ENCODE measurements at regions not wholly inside any gene's neighbourhood (a gene's known extent, or its start where the extent isn't known, plus 50 kb on each side); places are given as distances from the start of the nearest gene placed in this dataset.

- Histone ChIP-seq H3K36me3 (ENCODE audit: insufficient read depth, low read length) (no peaks in the 10 kb centered on the region), H3K4me1 (ENCODE audit: insufficient read depth, low read length) (no peaks in the 10 kb centered on the region), H3K9me3 (ENCODE audit: control insufficient read depth, insufficient read depth, low read length) (no peaks in the 10 kb centered on the region; the same call in 1 of the 2 replicates), H3K9ac (ENCODE audit: low read depth, low read length) (no peak overlapping the region)
Observed at GRCh38 chrX:42135583-42136228, 212.4 kb upstream of the CASK start.

- no peaks in the 10 kb centered on the region; the same call in 1 of the 2 replicates for H3K36me3 ChIP-seq (ENCODE audit: insufficient read depth, low read length)
- H3K9ac ChIP-seq (ENCODE audit: low read depth, low read length) = no peak overlapping the region
- H3K9me3 ChIP-seq (ENCODE audit: control insufficient read depth, insufficient read depth, low read length) = no peaks in the 10 kb centered on the region
- H3K4me1 ChIP-seq (ENCODE audit: insufficient read depth, low read length) = no peaks in the 10 kb centered on the region
Observed at GRCh38 chrX:42131856-42132255, 208.5 kb upstream of the CASK start.

GRCh38 chrX:42129022-42129940, 205.9 kb upstream of the CASK start:
- no peaks in the 10 kb centered on the region; the same call in 1 of the 2 replicates for H3K36me3 ChIP-seq (ENCODE audit: insufficient read depth, low read length)
- no peaks in the 10 kb centered on the region for H3K9me3 ChIP-seq (ENCODE audit: control insufficient read depth, insufficient read depth, low read length)
- no peaks in the 10 kb centered on the region for H3K4me1 ChIP-seq (ENCODE audit: insufficient read depth, low read length)
- H3K9ac ChIP-seq (ENCODE audit: low read depth, low read length) = no peak overlapping the region

GRCh38 chrX:42128587-42128986, 205.2 kb upstream of the CASK start:
- Histone ChIP-seq H3K36me3 (ENCODE audit: insufficient read depth, low read length) (no peaks in the 10 kb centered on the region; the same call in 1 of the 2 replicates), H3K9me3 (ENCODE audit: control insufficient read depth, insufficient read depth, low read length) (no peaks in the 10 kb centered on the region), H3K4me1 (ENCODE audit: insufficient read depth, low read length) (no peaks in the 10 kb centered on the region), H3K9ac (ENCODE audit: low read depth, low read length) (no peak overlapping the region)

GRCh38 chrX:42128020-42128419, 204.7 kb upstream of the CASK start:
- Histone ChIP-seq H3K9me3 (ENCODE audit: control insufficient read depth, insufficient read depth, low read length) (no peaks in the 10 kb centered on the region), H3K4me1 (ENCODE audit: insufficient read depth, low read length) (no peaks in the 10 kb centered on the region; the same call in 1 of the 2 replicates), H3K9ac (ENCODE audit: low read depth, low read length) (no peak overlapping the region), H3K36me3 (ENCODE audit: insufficient read depth, low read length) (no peaks in the 10 kb centered on the region; the same call in 1 of the 2 replicates)

GRCh38 chrX:42127563-42127962, 204.2 kb upstream of the CASK start:
- no peak overlapping the region for H3K9ac ChIP-seq (ENCODE audit: low read depth, low read length)
- H3K4me1 ChIP-seq (ENCODE audit: insufficient read depth, low read length) = no peaks in the 10 kb centered on the region; the same call in 1 of the 2 replicates
- no peaks in the 10 kb centered on the region; the same call in 1 of the 2 replicates for H3K36me3 ChIP-seq (ENCODE audit: insufficient read depth, low read length)
- H3K9me3 ChIP-seq (ENCODE audit: control insufficient read depth, insufficient read depth, low read length) = no peaks in the 10 kb centered on the region

GRCh38 chrX:42123369-42123768, 200.0 kb upstream of the CASK start:
- Histone ChIP-seq H3K4me1 (ENCODE audit: insufficient read depth, low read length) (peaks cover 4% of the 10 kb centered on the region), H3K36me3 (ENCODE audit: insufficient read depth, low read length) (no peaks in the 10 kb centered on the region), H3K9me3 (ENCODE audit: control insufficient read depth, insufficient read depth, low read length) (no peaks in the 10 kb centered on the region), H3K9ac (ENCODE audit: low read depth, low read length) (no peak overlapping the region)

- Histone ChIP-seq H3K36me3 (ENCODE audit: insufficient read depth, low read length) (no peaks in the 10 kb centered on the region), H3K4me1 (ENCODE audit: insufficient read depth, low read length) (peaks cover 4% of the 10 kb centered on the region), H3K9me3 (ENCODE audit: control insufficient read depth, insufficient read depth, low read length) (no peaks in the 10 kb centered on the region), H3K9ac (ENCODE audit: low read depth, low read length) (no peak overlapping the region)
Observed at GRCh38 chrX:42119076-42119475, 195.7 kb upstream of the CASK start.

GRCh38 chrX:42117318-42117717, 194.0 kb upstream of the CASK start:
- H3K9me3 ChIP-seq (ENCODE audit: control insufficient read depth, insufficient read depth, low read length) = peaks cover 5% of the 10 kb centered on the region; the same call in 1 of the 2 replicates
- no peaks in the 10 kb centered on the region for H3K36me3 ChIP-seq (ENCODE audit: insufficient read depth, low read length)
- H3K4me1 ChIP-seq (ENCODE audit: insufficient read depth, low read length) = peaks cover 4% of the 10 kb centered on the region; the same call in 1 of the 2 replicates
- no peak overlapping the region for H3K9ac ChIP-seq (ENCODE audit: low read depth, low read length)

GRCh38 chrX:42109428-42109827, 186.1 kb upstream of the CASK start:
- H3K9ac ChIP-seq (ENCODE audit: low read depth, low read length) = no peak overlapping the region
- H3K36me3 ChIP-seq (ENCODE audit: insufficient read depth, low read length) = no peaks in the 10 kb centered on the region
- no peaks in the 10 kb centered on the region for H3K4me1 ChIP-seq (ENCODE audit: insufficient read depth, low read length)
- H3K9me3 ChIP-seq (ENCODE audit: control insufficient read depth, insufficient read depth, low read length) = peaks cover 11% of the 10 kb centered on the region; the same call in 1 of the 2 replicates

GRCh38 chrX:42107495-42108488, 184.4 kb upstream of the CASK start:
- Histone ChIP-seq H3K4me1 (ENCODE audit: insufficient read depth, low read length) (no peaks in the 10 kb centered on the region), H3K9ac (ENCODE audit: low read depth, low read length) (no peak overlapping the region), H3K9me3 (ENCODE audit: control insufficient read depth, insufficient read depth, low read length) (peaks cover 10% of the 10 kb centered on the region; the same call in 1 of the 2 replicates), H3K36me3 (ENCODE audit: insufficient read depth, low read length) (no peaks in the 10 kb centered on the region)

- Histone ChIP-seq H3K4me1 (ENCODE audit: insufficient read depth, low read length) (no peaks in the 10 kb centered on the region), H3K9me3 (ENCODE audit: control insufficient read depth, insufficient read depth, low read length) (peaks cover 6% of the 10 kb centered on the region; the same call in 1 of the 2 replicates), H3K9ac (ENCODE audit: low read depth, low read length) (no peak overlapping the region), H3K36me3 (ENCODE audit: insufficient read depth, low read length) (no peaks in the 10 kb centered on the region)
Observed at GRCh38 chrX:42106556-42106955, 183.2 kb upstream of the CASK start.

GRCh38 chrX:42102586-42103282, 179.4 kb upstream of the CASK start:
- H3K36me3 ChIP-seq (ENCODE audit: insufficient read depth, low read length) = no peaks in the 10 kb centered on the region
- H3K9ac ChIP-seq (ENCODE audit: low read depth, low read length) = no peak overlapping the region
- no peaks in the 10 kb centered on the region for H3K9me3 ChIP-seq (ENCODE audit: control insufficient read depth, insufficient read depth, low read length)
- peaks cover 5% of the 10 kb centered on the region; the same call in 1 of the 2 replicates for H3K4me1 ChIP-seq (ENCODE audit: insufficient read depth, low read length)
